Ishikawa (cell line): ENCODE measurements at regions not wholly inside any gene's neighbourhood (a gene's known extent, or its start where the extent isn't known, plus 50 kb on each side); places are given as distances from the start of the nearest gene placed in this dataset.

Experiments
- CEBPB ChIP-seq: IDR thresholded peaks from 2 replicates; pipeline ENCODE4 v1.6.1; 2012
- CREB1 ChIP-seq: IDR thresholded peaks from 2 replicates; pipeline ENCODE4 v1.6.1; 2012; ENCODE audit warnings: low read depth
- EGR1 ChIP-seq: IDR thresholded peaks from 2 replicates; pipeline ENCODE4 v1.6.1; 2012
- EP300 ChIP-seq: IDR thresholded peaks from 2 replicates; pipeline ENCODE4 v1.6.1; 2012; ENCODE audit warnings: borderline replicate concordance
- RAD21 ChIP-seq: IDR thresholded peaks from 2 replicates; pipeline ENCODE4 v1.6.1; 2012; ENCODE audit warnings: low read depth
- TAF1 ChIP-seq: IDR thresholded peaks from 2 replicates; pipeline ENCODE4 v1.6.1; 2012; ENCODE audit warnings: low read depth, mild to moderate bottlenecking
- YY1 ChIP-seq: IDR thresholded peaks from 2 replicates; pipeline ENCODE4 v1.6.1; 2012; ENCODE audit warnings: low read depth

- TF ChIP-seq RAD21 = no peak
- TF ChIP-seq EGR1 = no peak
- no peak for TF ChIP-seq EP300
- no peak for TF ChIP-seq CEBPB
- no peak for TF ChIP-seq CREB1
- TF ChIP-seq YY1 = no peak
- no peak for TF ChIP-seq TAF1
Measured at GRCh38 chr3:31321620-31322019, 211.1 kb upstream of the STT3B start.
